WTC11 (cell line): ENCODE measurements at regions not wholly inside any gene's neighbourhood (a gene's known extent, or its start where the extent isn't known, plus 50 kb on each side); places are given as distances from the start of the nearest gene placed in this dataset.

ENCODE experiments used
- FOXP1 ChIP-seq: sonication (generic); formaldehyde crosslinking; IDR thresholded peaks from 2 replicates; pipeline ENCODE4 v1.8.0; 2022; ENCODE audit warnings: missing genetic modification reagents, mild to moderate bottlenecking, moderate library complexity, borderline replicate concordance
- IRF2 ChIP-seq: sonication (generic); formaldehyde crosslinking; IDR thresholded peaks from 2 replicates; pipeline ENCODE4 v1.8.0; 2022; ENCODE audit warnings: low read depth, missing genetic modification reagents, borderline replicate concordance
- JUN ChIP-seq: sonication (generic); formaldehyde crosslinking; IDR thresholded peaks from 2 replicates; pipeline ENCODE4 v1.8.0; 2023; ENCODE audit warnings: mild to moderate bottlenecking, missing genetic modification reagents
- NR2C2 ChIP-seq: sonication (generic); formaldehyde crosslinking; IDR thresholded peaks from 2 replicates; pipeline ENCODE4 v1.8.0; 2022; ENCODE audit warnings: mild to moderate bottlenecking, missing genetic modification reagents
- RELA ChIP-seq: sonication (generic); formaldehyde crosslinking; IDR thresholded peaks from 2 replicates; pipeline ENCODE4 v1.8.1; 2022; ENCODE audit warnings: missing genetic modification reagents, mild to moderate bottlenecking, borderline replicate concordance
- TP53 ChIP-seq: sonication (generic); formaldehyde crosslinking; IDR thresholded peaks from 2 replicates; pipeline ENCODE4 v1.8.1; 2023; ENCODE audit warnings: mild to moderate bottlenecking, missing genetic modification reagents
- ZNF423 ChIP-seq: fragments of 250-450 bp; sonication (Bioruptor Pico); IDR thresholded peaks from 2 replicates; pipeline ENCODE4 v2.1.2; 2022; ENCODE audit warnings: mild to moderate bottlenecking, moderate library complexity
- TF ChIP-seq, protein P1 (sequence below): sonication (generic); formaldehyde crosslinking; IDR thresholded peaks from 2 replicates; pipeline ENCODE4 v1.8.1; 2022; ENCODE audit warnings: low read depth, mild to moderate bottlenecking, moderate library complexity, missing genetic modification reagents, borderline replicate concordance
- TF ChIP-seq, protein P2 (sequence below): fragments of 200-600 bp; IDR thresholded peaks from 2 replicates; pipeline ENCODE4 v1.8.0; 2022; ENCODE audit warnings: antibody characterized with exemption
- TF ChIP-seq, protein P3 (sequence below): sonication (generic); formaldehyde crosslinking; IDR thresholded peaks from 2 replicates; pipeline ENCODE4 v1.8.1; 2022; ENCODE audit warnings: missing genetic modification reagents, borderline replicate concordance

DNA sequence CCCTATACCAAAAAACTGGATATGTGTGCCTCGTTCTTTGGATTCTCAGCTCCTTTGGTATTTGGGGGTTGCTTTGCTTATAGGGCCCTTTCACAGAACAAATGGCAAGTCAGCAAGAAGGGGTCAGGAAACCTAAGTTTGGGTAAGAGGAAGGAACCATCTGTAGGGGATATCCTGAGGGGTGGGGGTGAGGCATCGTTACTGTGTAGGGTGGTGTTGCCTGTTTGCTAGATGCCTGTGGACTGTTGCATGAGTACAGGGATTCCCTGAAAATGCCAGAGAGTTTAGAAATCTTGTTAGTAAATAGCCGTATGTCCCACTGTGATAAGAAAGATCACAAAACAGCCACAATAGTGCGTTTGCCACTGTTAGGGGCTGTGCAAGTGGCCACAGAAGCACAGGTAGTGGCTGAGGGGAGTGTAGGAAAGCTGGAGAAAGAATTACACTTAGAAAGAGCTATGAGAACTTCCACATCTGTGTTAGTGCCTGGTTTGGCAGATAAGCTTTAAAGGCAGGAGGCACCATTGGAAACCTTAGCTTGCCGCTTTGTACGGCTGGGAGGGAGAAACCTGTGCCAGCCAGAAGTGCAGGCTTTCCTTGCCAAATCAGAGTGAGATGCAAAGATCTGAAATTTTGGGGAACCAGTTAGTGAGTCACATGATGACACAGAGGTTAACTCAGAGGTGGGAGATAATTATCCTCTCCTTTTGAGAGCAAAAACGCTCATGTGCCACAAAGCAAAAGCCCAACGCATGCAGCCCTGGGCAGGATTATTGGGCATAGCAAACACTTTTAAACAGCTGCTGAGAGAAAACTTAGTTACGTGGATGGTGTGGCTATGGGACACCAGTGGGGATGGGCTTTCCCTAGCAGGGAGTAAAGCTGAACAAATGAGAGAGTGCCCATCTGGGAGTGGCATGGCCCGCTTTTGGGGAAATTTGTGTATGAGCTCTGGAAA is 343.7 kb downstream of the ARAP2 start:
- TF ChIP-seq RELA: no peak
- TF ChIP-seq, protein P1, sequence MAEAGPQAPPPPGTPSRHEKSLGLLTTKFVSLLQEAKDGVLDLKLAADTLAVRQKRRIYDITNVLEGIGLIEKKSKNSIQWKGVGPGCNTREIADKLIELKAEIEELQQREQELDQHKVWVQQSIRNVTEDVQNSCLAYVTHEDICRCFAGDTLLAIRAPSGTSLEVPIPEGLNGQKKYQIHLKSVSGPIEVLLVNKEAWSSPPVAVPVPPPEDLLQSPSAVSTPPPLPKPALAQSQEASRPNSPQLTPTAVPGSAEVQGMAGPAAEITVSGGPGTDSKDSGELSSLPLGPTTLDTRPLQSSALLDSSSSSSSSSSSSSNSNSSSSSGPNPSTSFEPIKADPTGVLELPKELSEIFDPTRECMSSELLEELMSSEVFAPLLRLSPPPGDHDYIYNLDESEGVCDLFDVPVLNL (CRISPR knock-in tag): no peak
- no peak for TF ChIP-seq IRF2
- no peak for TF ChIP-seq JUN
- no peak for TF ChIP-seq ZNF423 (CRISPR knock-in tag)
- TF ChIP-seq, protein P2, sequence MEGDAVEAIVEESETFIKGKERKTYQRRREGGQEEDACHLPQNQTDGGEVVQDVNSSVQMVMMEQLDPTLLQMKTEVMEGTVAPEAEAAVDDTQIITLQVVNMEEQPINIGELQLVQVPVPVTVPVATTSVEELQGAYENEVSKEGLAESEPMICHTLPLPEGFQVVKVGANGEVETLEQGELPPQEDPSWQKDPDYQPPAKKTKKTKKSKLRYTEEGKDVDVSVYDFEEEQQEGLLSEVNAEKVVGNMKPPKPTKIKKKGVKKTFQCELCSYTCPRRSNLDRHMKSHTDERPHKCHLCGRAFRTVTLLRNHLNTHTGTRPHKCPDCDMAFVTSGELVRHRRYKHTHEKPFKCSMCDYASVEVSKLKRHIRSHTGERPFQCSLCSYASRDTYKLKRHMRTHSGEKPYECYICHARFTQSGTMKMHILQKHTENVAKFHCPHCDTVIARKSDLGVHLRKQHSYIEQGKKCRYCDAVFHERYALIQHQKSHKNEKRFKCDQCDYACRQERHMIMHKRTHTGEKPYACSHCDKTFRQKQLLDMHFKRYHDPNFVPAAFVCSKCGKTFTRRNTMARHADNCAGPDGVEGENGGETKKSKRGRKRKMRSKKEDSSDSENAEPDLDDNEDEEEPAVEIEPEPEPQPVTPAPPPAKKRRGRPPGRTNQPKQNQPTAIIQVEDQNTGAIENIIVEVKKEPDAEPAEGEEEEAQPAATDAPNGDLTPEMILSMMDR: no peak
- no peak for TF ChIP-seq FOXP1
- no peak for TF ChIP-seq NR2C2
- TF ChIP-seq TP53 (CRISPR knock-in tag): no peak
- TF ChIP-seq, protein P3, sequence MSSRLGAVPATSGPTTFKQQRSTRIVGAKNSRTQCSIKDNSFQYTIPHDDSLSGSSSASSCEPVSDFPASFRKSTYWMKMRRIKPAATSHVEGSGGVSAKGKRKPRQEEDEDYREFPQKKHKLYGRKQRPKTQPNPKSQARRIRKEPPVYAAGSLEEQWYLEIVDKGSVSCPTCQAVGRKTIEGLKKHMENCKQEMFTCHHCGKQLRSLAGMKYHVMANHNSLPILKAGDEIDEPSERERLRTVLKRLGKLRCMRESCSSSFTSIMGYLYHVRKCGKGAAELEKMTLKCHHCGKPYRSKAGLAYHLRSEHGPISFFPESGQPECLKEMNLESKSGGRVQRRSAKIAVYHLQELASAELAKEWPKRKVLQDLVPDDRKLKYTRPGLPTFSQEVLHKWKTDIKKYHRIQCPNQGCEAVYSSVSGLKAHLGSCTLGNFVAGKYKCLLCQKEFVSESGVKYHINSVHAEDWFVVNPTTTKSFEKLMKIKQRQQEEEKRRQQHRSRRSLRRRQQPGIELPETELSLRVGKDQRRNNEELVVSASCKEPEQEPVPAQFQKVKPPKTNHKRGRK (CRISPR knock-in tag): no peak
